ENCODE measurements at regions not wholly inside any gene's neighbourhood (a gene's known extent, or its start where the extent isn't known, plus 50 kb on each side); places are given as distances from the start of the nearest gene placed in this dataset.
"Not testable (repeated sequence)": the region's sequence is repeated elsewhere in the genome, so short reads cannot be mapped to it uniquely, and the experiment has no call there.

DNA sequence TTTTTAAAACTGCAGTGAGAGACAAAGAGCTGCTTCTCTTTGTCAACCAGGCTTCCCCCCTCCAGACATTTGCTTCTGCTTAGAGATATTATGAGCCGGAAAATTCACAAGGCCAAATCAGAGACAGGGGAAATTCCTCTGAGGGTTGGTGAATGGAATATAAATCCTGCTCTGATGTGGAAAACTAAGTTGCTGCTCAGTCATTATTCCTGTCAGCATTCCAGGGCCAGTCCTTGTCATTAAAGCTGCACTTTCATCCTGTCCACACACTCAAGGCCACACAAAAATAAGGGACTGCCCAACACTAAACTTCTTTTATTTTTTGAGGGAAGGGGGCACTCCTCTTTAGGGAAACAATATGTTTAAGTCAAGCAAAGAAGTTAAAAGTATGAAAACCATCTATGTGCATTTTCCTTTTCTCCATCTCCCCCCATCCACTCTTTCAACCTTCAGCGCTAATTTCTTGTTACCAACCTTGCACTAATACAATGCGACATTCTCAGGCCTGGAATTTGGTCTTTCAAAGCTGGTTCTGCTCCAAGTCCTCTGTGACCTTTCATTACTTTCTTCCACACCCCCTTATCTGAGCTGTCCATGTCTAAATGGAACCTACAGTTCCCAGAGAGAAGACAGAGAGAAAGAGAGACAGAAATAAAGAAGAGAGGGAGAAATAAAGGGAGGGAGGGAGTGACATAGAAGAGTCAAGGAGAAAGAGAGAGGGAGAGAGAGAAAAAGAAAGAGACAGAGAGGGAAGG lies 118.9 kb upstream of the S1PR3 start:
- no peak for DNase-seq (ENCODE audit: low read depth)

DNA sequence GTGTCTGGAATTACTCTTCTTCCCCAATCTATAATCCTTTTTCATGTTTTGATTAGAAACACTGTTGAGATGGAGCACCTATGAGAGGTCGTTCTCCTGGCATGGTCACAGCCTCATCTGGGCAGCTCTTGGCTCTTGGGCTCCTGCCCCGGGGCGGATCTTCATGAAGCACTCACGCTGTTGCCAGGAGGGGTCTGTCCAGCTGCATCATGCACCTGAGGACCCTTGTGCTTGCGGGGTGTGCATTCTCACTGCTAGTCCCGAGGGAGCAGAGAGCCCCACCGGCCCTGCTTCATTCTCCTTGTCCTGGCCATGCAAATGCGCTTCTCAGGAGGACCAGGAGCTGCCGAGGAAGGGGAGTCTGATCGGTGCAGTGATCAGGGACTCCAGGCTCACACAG lies 117.6 kb upstream of the S1PR3 start:
- DNase-seq (ENCODE audit: low read depth): no peak

DNA sequence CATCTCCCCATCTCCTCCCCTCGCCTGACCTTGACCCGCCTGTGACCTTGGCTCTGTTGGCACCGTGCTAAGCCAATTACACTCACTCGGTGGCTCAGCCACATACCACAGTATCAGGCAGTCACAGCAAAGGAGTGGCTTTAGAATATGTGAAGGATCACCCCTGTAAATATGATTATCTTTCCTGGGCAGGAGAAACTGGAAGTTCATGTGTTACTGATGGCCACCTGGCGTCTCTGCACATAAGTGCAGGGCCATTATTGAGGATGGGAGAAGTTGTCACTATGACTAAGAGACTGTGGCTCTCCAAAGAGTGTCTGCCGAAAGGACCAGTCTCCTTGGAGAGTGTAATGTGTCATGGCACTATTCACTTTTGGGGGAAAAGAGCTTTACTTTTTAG lies 116.9 kb upstream of the S1PR3 start:
- no peak for DNase-seq (ENCODE audit: low read depth)

DNA sequence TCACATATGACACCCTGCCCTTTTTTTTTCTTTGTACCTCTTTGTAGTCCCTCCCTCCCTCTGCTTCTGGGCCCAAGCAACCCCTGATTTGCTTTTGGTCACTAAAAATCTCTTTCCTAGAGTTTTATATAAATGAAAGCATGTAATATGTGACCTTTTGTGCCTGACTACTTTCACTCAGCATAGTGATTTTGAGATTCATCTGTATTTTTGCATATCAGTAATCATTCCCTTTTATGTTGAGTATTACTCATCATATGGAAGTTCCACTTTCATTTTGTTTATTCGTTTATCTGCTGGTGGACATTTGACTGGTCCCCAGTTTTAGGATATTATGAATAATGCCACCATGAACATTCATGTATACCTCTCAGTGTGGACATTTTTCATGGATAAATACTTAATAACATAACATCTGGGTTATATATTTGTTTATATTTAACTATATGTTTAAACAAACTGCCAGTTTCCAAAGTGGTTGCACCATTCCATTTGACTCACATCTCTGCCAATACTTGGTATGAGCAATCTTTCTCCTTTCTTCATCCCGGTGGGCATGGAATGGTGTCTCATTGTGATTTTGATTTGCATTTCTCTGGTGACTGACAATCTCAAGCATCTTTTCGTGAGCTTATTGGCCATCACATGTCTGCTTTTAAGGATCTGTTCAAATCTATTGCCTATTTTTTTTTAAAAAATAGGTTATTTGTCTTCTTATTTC lies 115.7 kb upstream of the S1PR3 start:
- no peak for DNase-seq (ENCODE audit: low read depth)

DNA sequence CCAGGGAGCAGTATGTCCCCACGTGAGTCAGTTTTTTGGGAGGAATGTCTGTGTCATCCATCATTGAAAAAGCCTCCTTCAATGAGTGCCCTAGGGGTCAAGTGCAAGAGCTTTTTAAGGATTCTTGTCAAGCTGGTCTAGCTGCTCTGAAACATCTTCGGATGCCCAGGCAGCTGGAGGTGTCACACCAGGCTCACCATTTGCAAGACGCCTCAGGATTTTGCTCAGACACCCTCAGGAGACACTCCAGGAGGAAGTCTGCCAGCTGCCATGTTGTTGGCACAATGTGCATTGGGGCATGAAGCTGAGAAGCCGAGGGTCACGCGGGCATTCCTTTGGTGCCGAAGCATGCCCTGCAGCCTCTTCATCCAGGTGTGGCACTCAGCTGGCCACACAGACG lies 111.1 kb upstream of the S1PR3 start:
- no peak for DNase-seq (ENCODE audit: low read depth)

DNA sequence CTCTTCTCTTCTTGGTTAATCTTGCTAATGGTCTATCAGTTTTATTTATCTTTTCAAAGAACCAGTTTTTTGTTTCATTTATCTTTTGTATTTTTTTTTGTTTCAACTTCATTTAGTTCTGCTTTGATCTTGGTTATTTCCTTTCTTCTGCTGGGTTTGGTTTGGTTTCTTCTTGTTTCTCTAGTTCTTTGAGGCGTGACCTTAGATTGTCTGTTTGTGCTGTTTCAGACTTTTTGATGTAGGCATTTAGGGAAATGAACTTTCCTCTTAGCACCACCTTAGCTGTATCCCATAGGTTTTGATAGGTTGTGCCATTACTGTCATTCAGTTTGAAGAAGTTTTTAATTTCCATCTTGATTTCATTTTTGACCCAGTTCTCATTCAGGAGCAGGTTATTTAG lies 107.0 kb upstream of the S1PR3 start:
- not testable (repeated sequence) for DNase-seq (ENCODE audit: low read depth)

DNA sequence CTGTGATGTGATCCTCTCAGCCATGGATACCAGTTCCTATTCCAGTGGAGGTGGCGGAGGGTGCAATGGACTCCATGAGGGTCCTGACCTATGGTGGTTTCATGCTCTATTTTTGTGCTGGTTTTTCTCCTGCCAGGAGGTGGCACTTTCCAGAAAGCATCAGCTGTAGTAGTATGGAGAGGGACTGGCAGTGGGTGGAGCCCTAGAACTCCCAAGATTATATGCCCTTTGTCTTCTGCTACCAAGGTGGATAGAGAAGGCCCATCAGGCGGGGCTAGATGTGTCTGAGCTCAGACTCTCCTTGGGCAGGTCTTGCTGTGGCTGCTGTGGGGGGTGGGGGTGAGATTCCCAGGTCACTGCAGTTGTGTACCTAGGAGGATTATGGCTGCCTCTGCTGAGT lies 104.5 kb upstream of the S1PR3 start:
- DNase-seq (ENCODE audit: low read depth): not testable (repeated sequence)

DNA sequence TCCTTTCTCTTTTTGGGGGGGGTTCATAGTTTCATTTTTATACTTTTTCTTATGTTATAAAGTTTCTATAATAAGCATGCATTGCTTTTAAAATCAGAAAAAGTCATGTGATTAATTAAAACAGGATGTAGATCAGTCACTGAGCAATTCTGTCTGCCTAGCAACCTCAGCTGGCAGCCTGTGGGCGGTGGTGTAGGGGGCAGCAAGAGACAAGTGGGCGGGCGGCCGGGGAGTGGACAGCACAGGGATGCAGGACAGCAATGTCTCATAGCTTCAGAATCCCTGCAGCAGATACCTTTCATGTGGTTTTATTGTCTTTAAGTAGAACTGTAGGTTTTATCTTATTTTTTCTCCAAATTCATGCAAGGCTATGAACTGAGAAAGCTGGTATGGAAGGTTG lies 101.9 kb upstream of the S1PR3 start:
- DNase-seq (ENCODE audit: low read depth): no peak

DNA sequence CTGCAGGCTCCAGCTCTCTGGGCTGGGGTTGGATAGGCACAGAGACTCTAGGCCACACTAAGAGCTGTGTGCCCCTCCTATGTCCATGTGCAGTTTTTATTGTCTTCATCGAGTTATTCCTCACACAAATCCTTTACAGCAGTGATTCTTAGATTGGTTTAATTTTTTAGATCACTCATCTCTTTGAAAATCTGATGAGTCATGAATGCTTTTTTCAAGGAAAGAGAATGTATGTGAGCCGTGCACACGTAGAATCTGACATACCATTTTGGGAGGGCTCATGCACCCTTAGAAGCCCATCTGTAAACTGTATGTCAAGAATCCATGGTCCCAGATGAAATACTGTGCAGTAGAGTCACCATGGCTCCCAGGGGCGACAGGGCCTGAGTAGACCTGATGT lies 100.7 kb upstream of the S1PR3 start:
- no peak for DNase-seq (ENCODE audit: low read depth)

DNA sequence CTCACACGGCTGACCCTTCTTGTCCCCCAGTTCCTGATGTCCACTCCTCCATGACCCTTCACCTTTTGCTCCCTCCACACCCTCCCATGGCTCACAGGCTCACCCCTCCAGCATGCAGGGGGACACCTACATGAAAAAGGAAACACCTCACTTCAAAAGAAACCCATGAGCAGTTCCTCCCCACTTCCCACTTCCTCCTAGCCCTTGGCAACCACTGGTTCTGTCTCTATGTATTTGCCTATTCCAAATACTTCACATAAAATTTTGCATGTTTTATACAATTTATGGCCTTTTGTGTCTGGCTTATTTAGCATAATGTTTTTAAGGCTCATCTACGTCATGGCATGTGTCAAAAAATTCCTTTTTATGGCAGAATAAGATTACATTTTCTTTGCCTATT lies 100.2 kb upstream of the S1PR3 start:
- no peak for DNase-seq (ENCODE audit: low read depth)

DNA sequence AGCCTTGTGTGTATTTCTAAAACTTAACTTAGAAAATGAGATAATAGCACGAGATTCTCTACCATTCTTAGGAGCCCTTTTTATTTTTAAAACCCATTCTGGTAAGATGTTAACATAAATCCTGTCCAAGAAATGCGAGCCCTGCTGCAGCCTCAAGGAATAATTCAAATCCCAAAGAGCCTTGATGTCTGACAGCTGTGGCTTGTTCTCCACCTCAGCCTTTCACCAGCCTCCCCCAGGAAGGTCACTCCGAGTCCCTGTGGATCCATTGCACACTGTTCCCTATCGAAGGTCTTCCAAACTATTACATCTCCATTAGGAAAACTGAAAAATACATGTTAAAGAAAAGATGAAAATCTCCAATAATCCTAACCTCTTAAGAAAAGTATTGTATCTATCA lies 98.5 kb upstream of the S1PR3 start:
- DNase-seq (ENCODE audit: low read depth): no peak

DNA sequence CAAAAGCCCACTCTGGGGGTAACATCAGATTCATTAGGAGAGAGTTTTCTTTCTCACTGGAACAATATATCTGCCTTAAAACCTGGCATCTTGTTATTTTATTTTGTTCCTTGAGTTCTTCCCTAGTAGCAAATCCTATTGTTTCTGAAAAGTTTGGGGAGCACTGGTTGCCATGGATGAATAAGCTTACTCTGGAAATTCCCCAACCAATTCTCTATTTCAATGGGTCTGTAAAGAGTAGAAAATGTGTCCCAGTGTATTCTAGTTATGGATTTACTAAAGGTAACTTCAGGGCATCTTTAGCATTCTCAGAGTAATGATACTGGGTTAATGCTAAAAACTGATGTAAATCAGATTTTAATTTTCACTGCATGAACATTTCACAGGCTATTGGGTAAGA lies 94.2 kb upstream of the S1PR3 start:
- no peak for DNase-seq (ENCODE audit: low read depth)

DNA sequence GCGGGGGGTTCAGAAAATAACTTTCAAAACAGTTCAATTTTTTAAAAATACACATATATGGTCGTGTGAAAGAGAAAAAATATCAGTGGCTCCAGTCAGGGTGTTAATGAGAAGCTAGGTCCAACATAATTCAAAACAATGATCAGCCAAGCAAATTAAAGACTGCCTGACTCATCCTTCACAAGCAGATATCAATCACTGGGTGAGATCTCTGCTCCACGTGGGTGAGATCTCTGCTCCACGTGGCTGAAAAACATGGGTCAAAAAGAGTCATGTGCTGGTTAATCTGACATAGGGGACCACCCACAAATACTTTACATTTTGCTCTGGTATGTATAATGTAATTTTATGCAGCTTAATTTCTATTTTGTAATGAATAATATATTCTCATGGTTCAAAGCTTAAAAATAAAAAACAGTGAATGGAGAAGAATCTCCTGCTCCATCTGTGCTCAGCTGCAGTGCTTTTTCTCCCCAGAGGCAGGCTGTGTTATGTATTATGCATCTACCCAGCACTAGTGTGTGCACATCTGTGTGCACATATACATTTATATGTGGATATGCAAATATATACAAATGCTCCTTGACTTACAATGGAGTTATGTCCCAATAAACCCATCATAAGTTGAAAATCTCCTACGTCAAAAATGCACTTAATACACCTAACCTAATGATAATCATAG lies 93.1 kb upstream of the S1PR3 start:
- no peak for DNase-seq (ENCODE audit: low read depth)

DNA sequence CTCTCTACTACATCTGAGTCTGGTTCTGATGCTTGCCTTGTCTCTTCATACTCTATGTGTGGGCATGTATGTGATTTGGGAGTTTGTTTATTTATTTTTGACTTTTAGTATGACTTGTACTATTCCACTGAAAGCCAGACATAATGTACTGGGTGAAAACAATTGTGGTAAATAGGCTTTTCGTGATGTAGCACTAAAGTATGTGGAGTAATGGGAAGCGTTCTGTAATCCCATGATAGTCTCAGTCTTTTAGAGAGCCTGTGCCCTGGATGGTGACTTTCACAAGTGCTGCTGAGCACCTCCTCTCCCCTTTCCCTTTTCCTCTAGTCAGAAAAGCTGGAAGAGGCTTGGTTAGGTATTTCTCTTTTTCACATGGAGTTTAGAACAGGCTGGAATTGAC lies 85.8 kb upstream of the S1PR3 start:
- DNase-seq (ENCODE audit: low read depth): no peak

DNA sequence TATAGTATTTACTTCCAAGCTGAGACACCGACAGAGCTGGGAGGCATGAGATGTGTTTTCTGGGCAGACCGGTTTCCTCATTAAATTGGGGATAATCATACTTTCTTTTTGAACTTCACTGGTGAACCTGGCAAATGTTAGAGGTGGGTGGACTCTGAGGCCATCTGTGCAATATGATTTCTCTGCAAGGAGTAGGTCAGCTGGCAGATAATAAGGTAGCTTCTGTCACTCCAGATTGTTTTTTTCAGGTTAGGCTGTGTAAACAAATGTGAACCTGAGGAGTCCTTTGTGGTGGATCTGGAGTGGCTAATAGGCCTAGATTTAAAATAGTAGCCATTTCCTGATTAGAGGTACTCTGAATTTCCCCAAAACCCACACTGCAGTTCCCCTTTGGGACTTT lies 75.4 kb upstream of the S1PR3 start:
- no peak for DNase-seq (ENCODE audit: low read depth)

DNA sequence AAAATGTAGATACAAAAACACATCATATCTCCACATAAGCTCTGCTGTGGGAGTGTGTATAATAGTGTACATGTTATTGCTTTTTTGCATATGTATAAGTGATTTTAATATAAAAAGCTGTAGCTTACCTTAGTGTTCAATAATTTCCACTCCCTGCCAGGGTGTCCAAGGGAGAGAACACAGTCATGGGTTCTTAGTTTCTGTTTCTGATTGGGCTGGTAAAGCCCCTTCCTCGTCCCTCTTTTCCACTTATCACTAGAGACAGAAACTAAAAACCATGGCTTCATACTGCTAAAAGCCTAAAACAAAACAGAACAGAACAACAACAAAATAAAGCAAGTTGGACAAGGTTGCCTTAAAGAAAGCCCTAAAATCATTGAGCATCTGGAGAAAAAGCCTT lies 74.4 kb upstream of the S1PR3 start:
- no peak for DNase-seq (ENCODE audit: low read depth)

DNA sequence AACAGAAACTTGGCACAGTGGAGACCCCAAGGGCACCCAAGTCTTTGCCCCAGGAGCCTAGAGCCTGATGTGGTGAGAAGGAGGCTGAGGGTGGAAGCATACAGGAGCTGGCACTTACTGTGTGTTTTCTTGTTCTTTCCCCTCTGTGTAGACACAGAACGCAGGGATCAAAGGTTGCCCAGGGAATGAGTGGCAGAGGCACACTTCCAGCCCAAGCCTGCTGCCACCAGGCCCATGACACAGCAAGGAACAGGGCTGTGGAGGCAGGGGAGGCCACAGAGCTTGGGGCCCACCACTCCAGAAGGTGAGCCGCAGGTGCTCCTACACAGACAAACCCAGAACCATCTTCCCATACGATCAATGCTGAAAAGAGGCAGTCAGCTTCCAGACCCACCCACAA lies 73.9 kb upstream of the S1PR3 start:
- no peak for DNase-seq (ENCODE audit: low read depth)

DNA sequence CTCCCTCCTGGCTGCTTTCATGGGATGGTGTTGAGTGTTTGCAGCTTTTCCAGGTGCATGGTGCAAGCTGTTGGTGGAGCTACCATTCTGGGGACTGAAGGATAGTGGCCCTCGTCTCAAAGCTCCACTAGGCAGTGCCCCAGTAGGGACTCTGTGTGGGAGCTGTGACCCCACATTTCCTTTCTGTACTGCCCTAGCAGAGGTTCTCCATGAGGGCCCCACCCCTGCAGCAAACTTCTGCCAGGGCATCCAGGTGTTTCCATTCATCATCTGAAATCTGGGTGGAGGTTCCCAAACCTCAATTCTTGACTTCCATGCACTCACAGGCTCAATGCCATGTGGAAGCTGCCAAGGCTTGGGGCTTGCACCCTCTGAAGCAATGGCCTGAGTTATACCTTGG lies 72.7 kb upstream of the S1PR3 start:
- not testable (repeated sequence) for DNase-seq (ENCODE audit: low read depth)

DNA sequence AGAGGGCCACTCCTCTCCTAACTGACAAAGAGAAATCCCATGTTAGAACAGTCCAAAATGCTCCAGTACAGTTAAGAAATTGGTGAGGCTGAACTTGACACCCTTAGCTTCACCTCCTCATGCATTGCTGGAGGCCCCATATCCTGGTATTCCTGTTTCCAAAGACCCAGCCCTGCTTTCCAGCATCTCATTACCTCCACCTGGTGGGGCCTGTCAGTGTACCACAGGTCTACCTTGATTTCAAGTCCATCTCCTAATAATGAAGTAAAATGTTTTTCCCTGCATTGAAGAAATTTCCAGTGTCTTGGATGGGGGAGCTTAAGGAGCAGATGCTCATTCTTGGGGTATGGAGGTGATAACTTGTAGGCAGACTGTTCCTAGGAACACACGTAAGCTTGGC lies 70.6 kb upstream of the S1PR3 start:
- no peak for DNase-seq (ENCODE audit: low read depth)

DNA sequence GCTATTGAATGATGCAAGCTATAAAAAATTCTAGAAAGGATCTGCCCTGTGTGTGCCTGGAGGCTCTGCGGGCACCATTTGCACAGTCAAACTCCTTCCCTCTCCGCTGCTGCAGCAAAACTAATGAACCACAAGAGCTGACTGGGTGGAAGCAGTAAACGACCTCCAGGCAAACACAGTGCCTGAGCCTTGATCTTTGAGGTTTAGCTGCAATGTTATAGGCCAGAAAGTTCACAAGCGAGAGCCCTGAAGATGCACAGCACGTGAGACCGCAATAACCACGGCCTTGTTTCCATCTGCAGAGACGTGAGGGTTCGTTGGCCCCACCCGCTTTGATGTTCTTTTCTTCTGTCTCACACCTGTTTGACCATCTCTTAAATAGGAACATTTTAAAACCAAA lies 69.2 kb upstream of the S1PR3 start:
- peak; percentile 11 for DNase-seq (ENCODE audit: low read depth)

DNA sequence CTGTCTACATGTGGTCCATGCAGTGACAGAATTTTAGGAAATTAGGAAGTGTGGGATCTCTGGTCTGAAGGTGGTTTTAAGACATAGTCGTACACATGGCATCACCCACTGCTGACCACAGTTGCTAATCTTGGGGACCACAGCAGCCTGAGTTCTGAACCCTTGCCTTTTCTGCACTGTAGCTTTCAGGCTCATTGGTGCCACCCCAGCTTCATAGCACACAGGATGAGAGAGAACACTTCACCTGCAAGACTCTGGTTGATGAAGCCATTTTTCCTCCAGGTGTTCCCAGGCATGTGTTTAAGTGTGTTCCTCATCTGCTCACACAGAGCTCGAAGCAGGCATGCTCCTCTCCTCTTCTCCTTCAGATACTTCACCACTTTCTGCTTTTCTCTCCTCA lies 68.2 kb upstream of the S1PR3 start:
- DNase-seq (ENCODE audit: low read depth): no peak

DNA sequence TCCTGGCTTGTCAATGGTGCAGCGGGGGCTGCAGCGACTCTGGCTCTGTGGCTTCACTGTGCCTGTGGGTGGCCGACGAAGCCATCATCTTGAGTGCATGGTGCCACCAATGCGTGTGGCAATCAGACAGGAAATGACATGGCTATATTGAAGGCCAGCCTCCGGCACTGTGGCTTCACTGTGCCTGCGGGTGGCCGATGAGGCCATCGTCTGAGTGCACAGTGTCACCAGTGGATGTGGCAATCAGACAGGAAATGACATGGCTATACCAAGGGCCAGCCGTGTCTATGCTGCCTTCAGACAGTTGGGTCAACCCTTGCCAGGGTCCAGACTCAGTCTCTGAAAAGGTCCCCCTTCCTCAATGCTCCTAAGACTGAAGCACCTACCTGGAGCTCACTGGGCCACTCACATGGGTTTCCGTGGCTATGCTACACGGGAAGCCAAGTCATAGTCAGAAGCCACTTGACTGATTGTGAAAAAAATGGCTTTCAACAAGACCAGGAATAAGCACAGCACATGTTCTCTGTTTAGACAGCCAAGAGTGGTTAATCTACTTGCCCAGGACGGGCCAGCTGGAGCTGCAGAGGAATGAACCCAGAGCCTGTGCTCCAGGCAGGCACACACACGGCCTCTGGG lies 67.5 kb upstream of the S1PR3 start:
- no peak for DNase-seq (ENCODE audit: low read depth)

DNA sequence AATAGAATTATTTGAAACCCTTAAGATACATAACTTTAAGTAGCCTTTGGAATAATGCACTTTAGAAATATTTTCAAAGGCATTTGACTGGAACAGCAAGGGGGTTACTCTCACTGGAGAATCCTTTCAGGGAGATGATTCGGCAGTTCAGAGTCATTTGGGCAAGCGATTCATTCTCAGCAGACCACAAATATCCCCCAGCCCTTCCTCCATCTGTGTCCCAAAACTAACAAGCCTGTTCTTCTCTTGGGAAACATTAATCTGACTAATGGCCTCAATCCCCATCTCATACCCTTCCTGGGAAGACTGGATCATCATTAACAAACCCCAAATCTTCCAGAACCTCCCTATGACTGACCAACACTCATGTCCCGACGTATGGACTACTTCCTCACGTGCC lies 65.8 kb upstream of the S1PR3 start:
- no peak for DNase-seq (ENCODE audit: low read depth)

All from stimulated activated CD8-positive, alpha-beta memory T cell treated with anti-CD3 and anti-CD28 coated beads, Interleukin-15, amount 100 ng/mL, for 1 hour (primary cell).